ENCODE measurements at regions not wholly inside any gene's neighbourhood (a gene's known extent, or its start where the extent isn't known, plus 50 kb on each side); places are given as distances from the start of the nearest gene placed in this dataset.

DNA sequence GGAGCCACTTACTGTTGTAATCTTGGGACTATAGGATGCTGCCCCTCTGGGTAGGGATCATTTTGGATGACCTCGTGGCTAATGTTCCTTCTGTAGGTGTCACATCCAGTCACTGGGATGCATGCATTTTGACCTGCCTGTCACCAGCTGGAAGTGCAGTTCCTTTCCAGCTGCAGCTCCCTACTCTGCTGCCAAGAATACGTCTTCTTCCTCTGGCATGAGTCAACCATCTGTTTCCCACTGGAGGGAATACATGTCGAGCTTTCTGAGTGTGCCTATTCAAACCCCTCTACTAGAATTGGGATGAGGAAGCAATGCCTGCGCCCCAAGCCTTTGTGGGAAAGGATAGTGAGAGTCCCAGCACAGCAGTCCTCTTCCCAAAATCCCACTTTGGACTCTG, 415.5 kb upstream of the ADAMTS5 start:
- no peak for DNase-seq
- peaks cover 0 to 5% (median 1%) of the 10 kb centered on the region in 11 donors for H3K9me3 Mint-ChIP-seq
- Histone ChIP-seq H3K9me3 (ENCODE audit: control insufficient read depth in 2 of 3, low read length in 3 of 3) (no peaks in the 10 kb centered on the region), H3K27me3 (ENCODE audit: control insufficient read depth in 2 of 2, insufficient read depth in 2 of 2, low read length in 2 of 2) (no peaks in the 10 kb centered on the region), H3K27ac (ENCODE audit: low read depth, low read length) (no peak overlapping the region), H3K4me3 (ENCODE audit: low read length) (no peak overlapping the region), H3K36me3 (ENCODE audit: control insufficient read depth in 2 of 3, insufficient read depth in 3 of 3, low read length in 3 of 3) (no peaks in the 10 kb centered on the region), H3K4me1 (ENCODE audit: control insufficient read depth in 2 of 2, insufficient read depth in 2 of 2, low read length in 2 of 2) (no peaks in the 10 kb centered on the region)
- ATAC-seq: no peak
- H3K36me3 Mint-ChIP-seq: no peaks in the 10 kb centered on the region
- H3K27ac Mint-ChIP-seq: no peak overlapping the region
- ChIA-PET CTCF (no interaction called here), POLR2A (no interaction called here)
- H3K27me3 Mint-ChIP-seq: no peaks in the 10 kb centered on the region
- H3K4me3 Mint-ChIP-seq: no peak overlapping the region
- intact Hi-C loops (cut with micrococcal nuclease): no loop called here
- no peaks in the 10 kb centered on the region for H3K4me1 Mint-ChIP-seq

DNA sequence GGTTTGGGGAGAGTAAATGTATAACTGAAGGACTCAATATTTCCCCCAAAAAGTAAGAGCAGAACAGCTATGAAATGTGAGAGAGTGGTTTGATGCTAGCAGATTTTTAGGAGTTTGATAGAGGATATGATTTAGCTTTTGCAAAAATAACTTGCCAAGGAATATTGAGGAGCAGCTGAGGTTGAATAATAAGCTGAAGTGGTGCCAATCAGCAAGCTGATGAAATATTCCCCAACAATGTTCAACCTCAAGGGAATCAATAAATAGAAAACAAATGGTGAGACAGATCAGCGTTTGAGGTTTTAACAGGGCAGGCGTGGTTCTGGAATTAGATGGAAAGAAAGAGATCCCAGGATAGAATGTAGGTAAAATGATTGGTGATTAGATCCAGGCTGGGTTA, 413.4 kb upstream of the ADAMTS5 start:
- intact Hi-C loops (cut with micrococcal nuclease): no loop called here
- CTCF ChIA-PET: no interaction called here
- H3K4me3 ChIP-seq (ENCODE audit: low read length): no peak overlapping the region
- ATAC-seq: no peak
- no peak overlapping the region for H3K4me3 Mint-ChIP-seq
- POLR2A ChIA-PET: no interaction called here
- H3K27ac Mint-ChIP-seq: no peak overlapping the region
- H3K27me3 Mint-ChIP-seq: no peaks in the 10 kb centered on the region
- H3K36me3 Mint-ChIP-seq: no peaks in the 10 kb centered on the region
- H3K27me3 ChIP-seq (ENCODE audit: control insufficient read depth in 2 of 2, insufficient read depth in 2 of 2, low read length in 2 of 2): no peaks in the 10 kb centered on the region
- H3K9me3 Mint-ChIP-seq: peaks cover 0 to 5% (median 1%) of the 10 kb centered on the region in 11 donors
- no peak for DNase-seq
- H3K36me3 ChIP-seq (ENCODE audit: control insufficient read depth in 2 of 3, insufficient read depth in 3 of 3, low read length in 3 of 3): no peaks in the 10 kb centered on the region
- no peaks in the 10 kb centered on the region for H3K4me1 Mint-ChIP-seq
- no peaks in the 10 kb centered on the region for H3K9me3 ChIP-seq (ENCODE audit: control insufficient read depth in 2 of 3, low read length in 3 of 3)
- H3K27ac ChIP-seq (ENCODE audit: low read depth, low read length): no peak overlapping the region
- H3K4me1 ChIP-seq (ENCODE audit: control insufficient read depth in 2 of 2, insufficient read depth in 2 of 2, low read length in 2 of 2): no peaks in the 10 kb centered on the region

DNA sequence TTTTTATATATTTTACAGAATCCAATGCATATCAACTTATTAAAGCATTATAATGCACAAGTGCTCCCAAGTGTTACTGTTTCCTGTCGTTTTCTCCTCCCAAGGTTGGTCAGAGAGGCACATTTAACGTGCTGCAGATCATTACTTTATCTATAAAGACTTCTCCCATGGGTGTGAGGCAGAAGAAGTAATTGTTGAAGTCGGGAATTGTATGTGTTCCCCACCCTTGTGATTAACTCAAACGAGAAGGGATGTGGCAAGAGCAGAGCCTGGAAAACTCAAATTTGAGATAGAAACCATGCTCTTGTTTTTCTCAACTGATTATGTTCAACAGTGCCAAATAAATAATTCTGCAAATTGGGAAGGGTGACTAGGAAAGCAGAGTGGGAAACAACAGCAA, 412.5 kb upstream of the ADAMTS5 start:
- no peak overlapping the region for H3K27ac ChIP-seq (ENCODE audit: low read depth, low read length)
- peaks cover 0 to 5% (median 1%) of the 10 kb centered on the region in 11 donors for H3K9me3 Mint-ChIP-seq
- ATAC-seq: no peak
- no peaks in the 10 kb centered on the region for H3K27me3 ChIP-seq (ENCODE audit: control insufficient read depth in 2 of 2, insufficient read depth in 2 of 2, low read length in 2 of 2)
- H3K27me3 Mint-ChIP-seq: no peaks in the 10 kb centered on the region
- ChIA-PET CTCF (no interaction called here), POLR2A (no interaction called here)
- H3K36me3 Mint-ChIP-seq: no peaks in the 10 kb centered on the region
- no peak overlapping the region for H3K27ac Mint-ChIP-seq
- no peaks in the 10 kb centered on the region for H3K4me1 Mint-ChIP-seq
- no peak for DNase-seq
- intact Hi-C loops (cut with micrococcal nuclease): no loop called here
- H3K4me1 ChIP-seq (ENCODE audit: control insufficient read depth in 2 of 2, insufficient read depth in 2 of 2, low read length in 2 of 2): no peaks in the 10 kb centered on the region
- H3K4me3 ChIP-seq (ENCODE audit: low read length): no peak overlapping the region
- no peaks in the 10 kb centered on the region for H3K9me3 ChIP-seq (ENCODE audit: control insufficient read depth in 2 of 3, low read length in 3 of 3)
- no peak overlapping the region for H3K4me3 Mint-ChIP-seq
- no peaks in the 10 kb centered on the region for H3K36me3 ChIP-seq (ENCODE audit: control insufficient read depth in 2 of 3, insufficient read depth in 3 of 3, low read length in 3 of 3)

GRCh38 chr21:27372381-27372780, 405.5 kb upstream of the ADAMTS5 start:
- H3K27ac Mint-ChIP-seq: no peak overlapping the region
- Histone ChIP-seq H3K4me3 (ENCODE audit: low read length) (no peak overlapping the region), H3K36me3 (ENCODE audit: control insufficient read depth in 2 of 3, insufficient read depth in 3 of 3, low read length in 3 of 3) (no peaks in the 10 kb centered on the region), H3K9me3 (ENCODE audit: control insufficient read depth in 2 of 3, low read length in 3 of 3) (no peaks in the 10 kb centered on the region), H3K27ac (ENCODE audit: low read depth, low read length) (no peak overlapping the region), H3K27me3 (ENCODE audit: control insufficient read depth in 2 of 2, insufficient read depth in 2 of 2, low read length in 2 of 2) (no peaks in the 10 kb centered on the region), H3K4me1 (ENCODE audit: control insufficient read depth in 2 of 2, insufficient read depth in 2 of 2, low read length in 2 of 2) (no peaks in the 10 kb centered on the region)
- no peaks in the 10 kb centered on the region for H3K36me3 Mint-ChIP-seq
- no peak overlapping the region for H3K4me3 Mint-ChIP-seq
- H3K9me3 Mint-ChIP-seq: peaks cover 0 to 4% (median 0%) of the 10 kb centered on the region in 11 donors
- intact Hi-C loops (cut with micrococcal nuclease): no loop called here
- no peaks in the 10 kb centered on the region for H3K4me1 Mint-ChIP-seq
- ChIA-PET POLR2A (no interaction called here), CTCF (no interaction called here)
- H3K27me3 Mint-ChIP-seq: no peaks in the 10 kb centered on the region
- DNase-seq (no peak), ATAC-seq (no peak)

- no peak overlapping the region for H3K27ac Mint-ChIP-seq
- no peaks in the 10 kb centered on the region for H3K27me3 ChIP-seq (ENCODE audit: control insufficient read depth in 2 of 2, insufficient read depth in 2 of 2, low read length in 2 of 2)
- H3K27me3 Mint-ChIP-seq: no peaks in the 10 kb centered on the region
- ChIA-PET POLR2A (no interaction called here), CTCF (no interaction called here)
- intact Hi-C loops (cut with micrococcal nuclease): no loop called here
- no peaks in the 10 kb centered on the region for H3K4me1 Mint-ChIP-seq
- H3K4me3 ChIP-seq (ENCODE audit: low read length): no peak overlapping the region
- no peak overlapping the region for H3K27ac ChIP-seq (ENCODE audit: low read depth, low read length)
- no peak for ATAC-seq
- H3K4me1 ChIP-seq (ENCODE audit: control insufficient read depth in 2 of 2, insufficient read depth in 2 of 2, low read length in 2 of 2): no peaks in the 10 kb centered on the region
- H3K4me3 Mint-ChIP-seq: no peak overlapping the region
- no peaks in the 10 kb centered on the region for H3K36me3 Mint-ChIP-seq
- peaks cover 0 to 4% (median 0%) of the 10 kb centered on the region in 11 donors for H3K9me3 Mint-ChIP-seq
- no peaks in the 10 kb centered on the region for H3K9me3 ChIP-seq (ENCODE audit: control insufficient read depth in 2 of 3, low read length in 3 of 3)
- no peaks in the 10 kb centered on the region for H3K36me3 ChIP-seq (ENCODE audit: control insufficient read depth in 2 of 3, insufficient read depth in 3 of 3, low read length in 3 of 3)
- DNase-seq: no peak
Observed at GRCh38 chr21:27371975-27372331, 405.1 kb upstream of the ADAMTS5 start.

DNA sequence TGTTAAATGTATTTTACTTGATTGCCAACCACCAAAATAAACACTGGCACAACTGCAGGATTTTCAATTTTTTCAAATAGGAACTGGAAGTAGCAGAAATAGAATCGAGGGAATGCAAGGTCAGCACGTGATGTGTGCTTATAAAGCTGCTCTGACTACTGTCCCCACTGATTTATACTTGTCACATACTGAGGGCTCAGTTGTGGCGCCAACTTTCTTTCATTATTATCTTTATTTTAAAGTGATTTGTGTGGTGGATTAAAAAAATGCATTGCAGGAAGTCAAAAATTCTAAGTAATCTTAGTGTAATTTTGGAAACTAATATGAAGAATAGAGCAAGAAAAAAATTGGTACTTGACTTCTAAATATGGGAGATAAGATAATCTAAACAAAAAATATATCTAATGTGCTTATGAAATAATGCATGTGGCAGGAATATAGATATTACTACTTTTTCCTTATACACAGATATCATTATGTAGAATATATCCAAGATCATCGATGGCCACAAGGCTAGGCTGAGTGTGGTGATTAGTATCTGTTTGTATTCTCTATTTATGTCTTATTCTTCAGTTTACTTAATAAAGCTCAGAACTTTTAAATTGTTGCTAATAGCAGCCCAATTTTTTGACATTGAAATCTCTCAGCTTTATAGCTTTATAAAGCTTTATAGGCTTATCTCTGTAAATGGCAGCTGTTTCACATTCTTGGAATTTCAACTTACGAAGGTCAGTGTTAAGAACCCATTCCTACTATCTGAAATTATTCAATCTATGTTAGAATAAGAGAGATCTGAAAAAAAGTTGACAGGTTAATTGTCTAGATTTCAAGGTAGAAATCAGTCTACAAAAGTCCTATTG, 404.5 kb upstream of the ADAMTS5 start:
- no peaks in the 10 kb centered on the region for H3K9me3 ChIP-seq (ENCODE audit: control insufficient read depth in 2 of 3, low read length in 3 of 3)
- DNase-seq (no peak), ATAC-seq (no peak)
- no peaks in the 10 kb centered on the region for H3K27me3 Mint-ChIP-seq
- no peaks in the 10 kb centered on the region for H3K4me1 ChIP-seq (ENCODE audit: control insufficient read depth in 2 of 2, insufficient read depth in 2 of 2, low read length in 2 of 2)
- no peaks in the 10 kb centered on the region for H3K4me1 Mint-ChIP-seq
- no peak overlapping the region for H3K4me3 ChIP-seq (ENCODE audit: low read length)
- H3K27ac ChIP-seq (ENCODE audit: low read depth, low read length): no peak overlapping the region
- no peaks in the 10 kb centered on the region for H3K27me3 ChIP-seq (ENCODE audit: control insufficient read depth in 2 of 2, insufficient read depth in 2 of 2, low read length in 2 of 2)
- ChIA-PET CTCF (no interaction called here), POLR2A (no interaction called here)
- H3K36me3 ChIP-seq (ENCODE audit: control insufficient read depth in 2 of 3, insufficient read depth in 3 of 3, low read length in 3 of 3): no peaks in the 10 kb centered on the region
- H3K36me3 Mint-ChIP-seq: no peaks in the 10 kb centered on the region
- intact Hi-C loops (cut with micrococcal nuclease): no loop called here
- no peak overlapping the region for H3K27ac Mint-ChIP-seq
- no peak overlapping the region for H3K4me3 Mint-ChIP-seq
- peaks cover 0 to 4% (median 0%) of the 10 kb centered on the region in 11 donors for H3K9me3 Mint-ChIP-seq

- Mint-ChIP-seq H3K9me3 (peaks cover 0 to 8% (median 0%) of the 10 kb centered on the region in 11 donors), H3K27ac (no peak overlapping the region), H3K4me1 (no peaks in the 10 kb centered on the region), H3K4me3 (no peak overlapping the region), H3K27me3 (no peaks in the 10 kb centered on the region), H3K36me3 (no peaks in the 10 kb centered on the region)
- CTCF ChIA-PET: no interaction called here
- H3K4me1 ChIP-seq (ENCODE audit: control insufficient read depth in 2 of 2, insufficient read depth in 2 of 2, low read length in 2 of 2): no peaks in the 10 kb centered on the region
- intact Hi-C loops (cut with micrococcal nuclease): no loop called here
- H3K4me3 ChIP-seq (ENCODE audit: low read length): no peak overlapping the region
- no peaks in the 10 kb centered on the region for H3K27me3 ChIP-seq (ENCODE audit: control insufficient read depth in 2 of 2, insufficient read depth in 2 of 2, low read length in 2 of 2)
- DNase-seq: no peak
- H3K27ac ChIP-seq (ENCODE audit: low read depth, low read length): no peak overlapping the region
- no peak for ATAC-seq
- no peaks in the 10 kb centered on the region for H3K9me3 ChIP-seq (ENCODE audit: control insufficient read depth in 2 of 3, low read length in 3 of 3)
- H3K36me3 ChIP-seq (ENCODE audit: control insufficient read depth in 2 of 3, insufficient read depth in 3 of 3, low read length in 3 of 3): no peaks in the 10 kb centered on the region
- POLR2A ChIA-PET: no interaction called here
Observed at GRCh38 chr21:27369978-27370571, 403.2 kb upstream of the ADAMTS5 start.
